ENCODE measurements at regions not wholly inside any gene's neighbourhood (a gene's known extent, or its start where the extent isn't known, plus 50 kb on each side); places are given as distances from the start of the nearest gene placed in this dataset.
"Not testable (repeated sequence)": the region's sequence is repeated elsewhere in the genome, so short reads cannot be mapped to it uniquely, and the experiment has no call there.

- no peak for DNase-seq
Measured at GRCh38 chrX:115912372-115912897, 258.1 kb upstream of the AGTR2 start.

GRCh38 chrX:115913575-115913974 lies 257.0 kb upstream of the AGTR2 start:
- no peak for DNase-seq

GRCh38 chrX:115915625-115916024 lies 254.9 kb upstream of the AGTR2 start:
- DNase-seq = not testable (repeated sequence)

- no peak for DNase-seq
Measured at GRCh38 chrX:115929480-115929879, 241.1 kb upstream of the AGTR2 start.

GRCh38 chrX:115936008-115936407 lies 234.5 kb upstream of the AGTR2 start:
- no peak for DNase-seq

- DNase-seq = no peak
Measured at GRCh38 chrX:115939070-115939469, 231.5 kb upstream of the AGTR2 start.

- DNase-seq = no peak
Measured at GRCh38 chrX:115939636-115940160, 230.8 kb upstream of the AGTR2 start.

GRCh38 chrX:115940348-115940747 lies 230.2 kb upstream of the AGTR2 start:
- DNase-seq = no peak

- DNase-seq = no peak
Measured at GRCh38 chrX:115940888-115941332, 229.6 kb upstream of the AGTR2 start.

- DNase-seq = no peak
Measured at GRCh38 chrX:115941388-115941787, 229.2 kb upstream of the AGTR2 start.

- no peak for DNase-seq
Measured at GRCh38 chrX:115946059-115946458, 224.5 kb upstream of the AGTR2 start.

GRCh38 chrX:115948018-115948923 lies 222.3 kb upstream of the AGTR2 start:
- DNase-seq = no peak

- DNase-seq = no peak
Measured at GRCh38 chrX:115949900-115950822, 220.4 kb upstream of the AGTR2 start.

- no peak for DNase-seq
Measured at GRCh38 chrX:115952417-115953092, 218.0 kb upstream of the AGTR2 start.

GRCh38 chrX:115957862-115958490 lies 212.6 kb upstream of the AGTR2 start:
- no peak for DNase-seq

- DNase-seq = no peak
Measured at GRCh38 chrX:115958687-115959359, 211.7 kb upstream of the AGTR2 start.

GRCh38 chrX:115960440-115961084 lies 210.0 kb upstream of the AGTR2 start:
- DNase-seq = no peak

GRCh38 chrX:115966920-115967319 lies 203.6 kb upstream of the AGTR2 start:
- no peak for DNase-seq

- DNase-seq = no peak
Measured at GRCh38 chrX:115968436-115969252, 201.9 kb upstream of the AGTR2 start.

GRCh38 chrX:115970718-115971117 lies 199.8 kb upstream of the AGTR2 start:
- DNase-seq = no peak
